Mesothelial cell of epicardium (in vitro differentiated cells): ENCODE measurements at regions not wholly inside any gene's neighbourhood (a gene's known extent, or its start where the extent isn't known, plus 50 kb on each side); places are given as distances from the start of the nearest gene placed in this dataset.

ENCODE experiments used
- DNase-seq, 2 experiments: peaks; one replicate each; pipeline ENCODE4 v3.0.0; 2021; ENCODE audit warnings: low spot score in 2 of 2; ENCODE audit not compliant: unreplicated experiment in 2 of 2
- H3K27ac Mint-ChIP-seq: 2 replicates; pipeline ENCODE4 v1.8.0; 2021; ENCODE audit warnings: mixed read lengths
- H3K27me3 Mint-ChIP-seq: 2 replicates; pipeline ENCODE4 v1.8.0; 2021; ENCODE audit warnings: low read depth, mixed read lengths
- H3K36me3 Mint-ChIP-seq: 2 replicates; pipeline ENCODE4 v1.8.0; 2021; ENCODE audit warnings: mixed read lengths
- H3K4me1 Mint-ChIP-seq: 2 replicates; pipeline ENCODE4 v1.8.0; 2021; ENCODE audit warnings: mixed read lengths
- H3K4me3 Mint-ChIP-seq: 2 replicates; pipeline ENCODE4 v1.8.0; 2021; ENCODE audit warnings: mild to moderate bottlenecking, moderate library complexity, mixed read lengths
- H3K9me3 Mint-ChIP-seq: 2 replicates; pipeline ENCODE4 v1.8.0; 2021; ENCODE audit warnings: mixed read lengths
- CTCF ChIP-seq: fragments of 200-600 bp; sonication (generic); IDR thresholded peaks from one replicate; pipeline ENCODE4 v1.5.0; 2021; ENCODE audit warnings: antibody characterized with exemption; ENCODE audit not compliant: unreplicated experiment

DNA sequence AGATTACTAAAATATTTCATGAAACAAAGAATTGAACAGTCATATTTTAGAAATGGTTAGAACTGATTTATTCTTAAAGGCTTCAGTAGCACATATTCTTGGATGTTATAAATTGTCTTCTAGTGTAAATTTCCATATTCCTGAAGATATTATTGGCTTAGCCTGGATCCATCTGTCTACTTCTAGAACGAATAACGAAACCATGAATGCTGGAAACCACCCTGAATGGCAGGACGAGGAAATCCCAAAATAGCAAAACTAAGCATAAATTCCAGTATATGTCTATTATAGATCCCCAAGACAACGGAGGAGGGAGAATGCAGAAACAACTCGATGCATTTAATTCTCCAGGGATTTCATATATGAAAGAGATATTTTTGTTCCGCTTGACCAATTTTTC, 2191.0 kb upstream of the ACO1 start:
- Mint-ChIP-seq H3K36me3 (no peaks in the 10 kb centered on the region), H3K9me3 (peaks cover 30% of the 10 kb centered on the region), H3K27me3 (no peaks in the 10 kb centered on the region), H3K27ac (no peak overlapping the region), H3K4me3 (no peak overlapping the region), H3K4me1 (no peaks in the 10 kb centered on the region)
- TF ChIP-seq CTCF: no peak
- no peak for DNase-seq

- H3K27me3 Mint-ChIP-seq: no peaks in the 10 kb centered on the region
- H3K36me3 Mint-ChIP-seq: no peaks in the 10 kb centered on the region
- H3K9me3 Mint-ChIP-seq: peaks cover 17% of the 10 kb centered on the region
- H3K4me1 Mint-ChIP-seq: no peaks in the 10 kb centered on the region
- H3K27ac Mint-ChIP-seq: no peak overlapping the region
- DNase-seq: no peak
- no peak overlapping the region for H3K4me3 Mint-ChIP-seq
- TF ChIP-seq CTCF: no peak
Measured at GRCh38 chr9:30196941-30197340, 2187.5 kb upstream of the ACO1 start.

DNA sequence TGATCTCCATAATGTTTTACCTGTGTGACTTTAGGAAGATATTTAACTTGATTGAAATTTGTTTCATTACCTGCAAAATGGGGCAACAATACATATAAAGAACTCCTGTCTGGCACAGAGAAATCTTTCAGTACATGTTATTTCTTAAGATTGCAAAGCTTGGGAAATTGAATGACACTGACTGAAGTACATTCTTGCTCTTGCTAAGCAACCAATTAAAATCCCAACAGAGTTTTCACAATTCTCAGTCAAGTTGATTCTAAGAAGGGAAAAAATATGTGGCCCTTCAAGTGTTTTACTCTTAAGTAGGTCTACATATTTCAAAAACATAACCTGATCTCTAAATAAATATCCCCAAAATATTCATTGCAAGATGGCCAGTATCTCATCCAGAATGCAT, 2187.0 kb upstream of the ACO1 start:
- no peaks in the 10 kb centered on the region for H3K4me1 Mint-ChIP-seq
- no peaks in the 10 kb centered on the region for H3K36me3 Mint-ChIP-seq
- no peaks in the 10 kb centered on the region for H3K27me3 Mint-ChIP-seq
- peaks cover 17% of the 10 kb centered on the region for H3K9me3 Mint-ChIP-seq
- DNase-seq: no peak
- no peak overlapping the region for H3K27ac Mint-ChIP-seq
- TF ChIP-seq CTCF: no peak
- no peak overlapping the region for H3K4me3 Mint-ChIP-seq

GRCh38 chr9:30197954-30198353, 2186.5 kb upstream of the ACO1 start:
- H3K4me1 Mint-ChIP-seq: no peaks in the 10 kb centered on the region
- H3K27me3 Mint-ChIP-seq: no peaks in the 10 kb centered on the region
- peaks cover 17% of the 10 kb centered on the region for H3K9me3 Mint-ChIP-seq
- no peaks in the 10 kb centered on the region for H3K36me3 Mint-ChIP-seq
- no peak overlapping the region for H3K27ac Mint-ChIP-seq
- no peak overlapping the region for H3K4me3 Mint-ChIP-seq
- no peak for DNase-seq
- no peak for TF ChIP-seq CTCF

DNA sequence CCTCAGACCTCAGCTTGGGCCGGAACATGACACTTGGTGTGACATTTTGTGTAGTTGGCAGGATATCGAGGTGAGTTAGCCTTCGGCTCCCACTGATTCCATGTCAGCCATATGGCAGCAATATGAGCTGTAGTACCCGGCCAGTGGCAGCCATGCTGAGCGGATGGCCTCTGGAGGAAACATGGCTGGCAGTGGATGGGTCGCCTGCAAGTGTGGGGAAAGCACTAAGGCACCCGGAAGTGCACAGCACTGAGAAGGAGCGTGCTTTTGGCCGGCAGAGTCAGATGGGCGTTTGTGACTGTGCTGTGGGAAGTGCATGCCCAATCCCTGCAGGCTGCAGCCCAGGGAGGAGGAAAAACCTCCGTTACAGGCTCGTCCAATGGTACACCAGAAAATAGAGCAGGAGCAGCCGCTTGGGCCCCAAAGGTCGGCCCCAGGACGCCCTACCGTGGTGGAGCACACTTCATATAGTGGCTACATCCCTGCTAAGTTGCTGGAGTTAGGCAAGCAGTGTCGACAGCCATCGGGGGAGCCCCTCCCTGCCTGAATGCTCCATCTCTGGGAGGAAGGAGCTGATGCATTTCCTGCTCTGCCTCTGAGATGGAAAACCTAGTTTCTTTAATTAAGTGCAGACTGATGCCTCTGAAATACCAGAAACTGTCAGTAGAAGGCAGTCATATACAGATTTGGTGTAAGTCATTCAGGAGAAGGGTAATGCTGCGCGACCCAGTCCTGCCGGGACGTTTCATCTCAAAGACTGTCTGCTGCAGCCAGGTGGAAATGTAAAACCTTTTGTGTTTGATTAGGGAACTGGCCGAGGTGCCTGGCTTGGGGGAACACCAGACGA, 2185.8 kb upstream of the ACO1 start:
- no peak for DNase-seq

More for the DNA sequence above, 2185.8 kb upstream of the ACO1 start:
- peaks cover 4% of the 10 kb centered on the region for H3K27me3 Mint-ChIP-seq
- H3K36me3 Mint-ChIP-seq: no peaks in the 10 kb centered on the region
- H3K4me3 Mint-ChIP-seq: no peak overlapping the region
- H3K4me1 Mint-ChIP-seq: no peaks in the 10 kb centered on the region
- TF ChIP-seq CTCF: no peak
- peaks cover 17% of the 10 kb centered on the region for H3K9me3 Mint-ChIP-seq
- H3K27ac Mint-ChIP-seq: no peak overlapping the region
